ENCODE measurements at regions not wholly inside any gene's neighbourhood (a gene's known extent, or its start where the extent isn't known, plus 50 kb on each side); places are given as distances from the start of the nearest gene placed in this dataset.

DNA sequence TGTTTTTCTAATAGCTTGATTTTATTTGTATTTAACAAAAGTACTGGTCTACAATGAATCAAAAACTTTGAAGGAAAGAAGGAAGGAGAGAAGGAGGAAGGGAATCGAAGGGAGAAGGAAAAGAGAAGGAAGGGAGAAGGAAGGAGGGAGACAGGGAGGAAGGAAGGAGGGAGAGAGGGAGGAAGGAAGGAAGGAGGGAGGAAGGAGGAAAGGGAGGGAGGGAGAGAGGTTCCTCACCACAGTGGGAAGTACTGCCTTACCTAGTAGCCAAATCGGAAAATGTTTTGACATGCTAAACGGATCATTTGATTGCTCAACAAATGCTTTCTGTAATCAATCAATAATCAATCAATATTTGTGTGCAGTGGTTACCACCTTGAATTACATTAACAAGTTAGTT is 225.8 kb upstream of the CELF2 start:
- Histone ChIP-seq H3K4me1 (ENCODE audit: control insufficient read depth in 3 of 3, insufficient read depth in 2 of 3, low read depth in 1 of 3, low read length in 2 of 3) (no peaks in the 10 kb centered on the region), H3K9me3 (ENCODE audit: control insufficient read depth in 2 of 2, insufficient read depth in 1 of 2, low read depth in 1 of 2, low read length in 1 of 2) (no peaks in the 10 kb centered on the region), H3K4me3 (ENCODE audit: low read depth in 1 of 3, low read length in 3 of 3) (no peak overlapping the region), H3K27ac (ENCODE audit: low read depth in 1 of 3, low read length in 2 of 3) (no peak overlapping the region), H3K36me3 (ENCODE audit: control insufficient read depth in 3 of 3, insufficient read depth in 2 of 3, low read depth in 1 of 3, low read length in 3 of 3) (no peaks in the 10 kb centered on the region), H3K27me3 (ENCODE audit: control insufficient read depth in 3 of 3, insufficient read depth in 3 of 3, low read length in 3 of 3) (no peaks in the 10 kb centered on the region)
- DNase-seq (no peak), FAIRE-seq (no peak)
- 45 to 73% (median 60%) methylated on average over 3 of the region's 3 CpGs for WGBS, 3 donors

DNA sequence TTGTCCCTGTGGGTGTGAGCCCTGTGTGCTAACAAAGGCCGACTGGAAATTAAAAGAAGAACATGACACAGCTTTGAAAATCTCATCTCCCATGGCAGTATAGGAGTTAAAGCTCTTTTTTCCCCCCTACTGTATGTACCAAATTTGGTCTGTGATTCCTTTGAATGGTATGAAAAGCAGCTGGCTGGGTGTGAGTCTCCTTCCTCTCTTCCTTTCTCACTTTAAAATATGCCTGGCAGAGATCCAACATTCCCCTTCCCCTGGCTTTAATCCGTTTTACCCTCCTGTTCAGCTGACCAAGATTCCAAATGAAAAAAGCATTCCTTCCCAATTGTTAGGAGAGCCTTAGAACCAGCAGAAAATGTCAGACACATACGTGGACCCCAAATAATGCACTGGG is 225.0 kb upstream of the CELF2 start:
- 39 to 42% (median 41%) methylated on average over 3 of the region's 3 CpGs for WGBS, 3 donors
- Histone ChIP-seq H3K4me3 (ENCODE audit: low read depth in 1 of 3, low read length in 3 of 3) (no peak overlapping the region), H3K36me3 (ENCODE audit: control insufficient read depth in 3 of 3, insufficient read depth in 2 of 3, low read depth in 1 of 3, low read length in 3 of 3) (no peaks in the 10 kb centered on the region), H3K4me1 (ENCODE audit: control insufficient read depth in 3 of 3, insufficient read depth in 2 of 3, low read depth in 1 of 3, low read length in 2 of 3) (no peaks in the 10 kb centered on the region), H3K9me3 (ENCODE audit: control insufficient read depth in 2 of 2, insufficient read depth in 1 of 2, low read depth in 1 of 2, low read length in 1 of 2) (no peaks in the 10 kb centered on the region), H3K27ac (ENCODE audit: low read depth in 1 of 3, low read length in 2 of 3) (no peak overlapping the region), H3K27me3 (ENCODE audit: control insufficient read depth in 3 of 3, insufficient read depth in 3 of 3, low read length in 3 of 3) (no peaks in the 10 kb centered on the region)
- no peak for DNase-seq
- no peak for FAIRE-seq

GRCh38 chr10:10794046-10794445 is 223.6 kb upstream of the CELF2 start:
- no peak for DNase-seq
- Histone ChIP-seq H3K4me1 (ENCODE audit: control insufficient read depth in 3 of 3, insufficient read depth in 2 of 3, low read depth in 1 of 3, low read length in 2 of 3) (no peaks in the 10 kb centered on the region), H3K27me3 (ENCODE audit: control insufficient read depth in 3 of 3, insufficient read depth in 3 of 3, low read length in 3 of 3) (peaks cover 0 to 4% (median 0%) of the 10 kb centered on the region in 3 donors), H3K27ac (ENCODE audit: low read depth in 1 of 3, low read length in 2 of 3) (no peak overlapping the region), H3K4me3 (ENCODE audit: low read depth in 1 of 3, low read length in 3 of 3) (no peak overlapping the region), H3K9me3 (ENCODE audit: control insufficient read depth in 2 of 2, insufficient read depth in 1 of 2, low read depth in 1 of 2, low read length in 1 of 2) (no peaks in the 10 kb centered on the region), H3K36me3 (ENCODE audit: control insufficient read depth in 3 of 3, insufficient read depth in 2 of 3, low read depth in 1 of 3, low read length in 3 of 3) (no peaks in the 10 kb centered on the region)
- 83 to 89% (median 87%) methylated on average over 8 of the region's 8 CpGs for WGBS, 3 donors
- FAIRE-seq: no peak

DNA sequence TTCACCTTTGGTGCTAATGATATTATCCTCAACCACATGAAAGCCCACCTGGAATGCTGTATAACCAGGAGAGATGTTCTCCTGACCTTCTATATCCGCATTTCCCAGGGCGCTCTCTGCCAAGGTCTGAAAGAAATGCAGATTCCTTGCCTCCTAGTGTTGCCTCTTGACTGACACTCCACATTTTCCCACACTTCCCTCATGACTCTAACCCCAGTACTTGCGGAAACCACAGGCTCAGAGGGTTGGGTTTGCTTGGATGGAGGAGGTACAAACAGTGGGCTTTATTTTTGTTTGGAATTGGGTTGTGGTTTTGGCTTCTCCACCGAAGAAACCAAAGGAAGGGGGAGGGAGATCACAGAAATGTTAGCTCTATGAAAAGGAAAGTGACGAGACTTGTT is 222.9 kb upstream of the CELF2 start:
- Histone ChIP-seq H3K27ac (ENCODE audit: low read depth in 1 of 3, low read length in 2 of 3) (peak overlapping the region in 1 of 3 donors; percentile 18), H3K36me3 (ENCODE audit: control insufficient read depth in 3 of 3, insufficient read depth in 2 of 3, low read depth in 1 of 3, low read length in 3 of 3) (no peaks in the 10 kb centered on the region), H3K9me3 (ENCODE audit: control insufficient read depth in 2 of 2, insufficient read depth in 1 of 2, low read depth in 1 of 2, low read length in 1 of 2) (no peaks in the 10 kb centered on the region), H3K4me1 (ENCODE audit: control insufficient read depth in 3 of 3, insufficient read depth in 2 of 3, low read depth in 1 of 3, low read length in 2 of 3) (no peaks in the 10 kb centered on the region), H3K27me3 (ENCODE audit: control insufficient read depth in 3 of 3, insufficient read depth in 3 of 3, low read length in 3 of 3) (peaks cover 0 to 4% (median 0%) of the 10 kb centered on the region in 3 donors), H3K4me3 (ENCODE audit: low read depth in 1 of 3, low read length in 3 of 3) (no peak overlapping the region)
- 69 to 78% (median 73%) methylated on average over 5 of the region's 5 CpGs for WGBS, 3 donors
- peak in 1 of 2 donors; percentile 1 for DNase-seq
- no peak for FAIRE-seq

DNA sequence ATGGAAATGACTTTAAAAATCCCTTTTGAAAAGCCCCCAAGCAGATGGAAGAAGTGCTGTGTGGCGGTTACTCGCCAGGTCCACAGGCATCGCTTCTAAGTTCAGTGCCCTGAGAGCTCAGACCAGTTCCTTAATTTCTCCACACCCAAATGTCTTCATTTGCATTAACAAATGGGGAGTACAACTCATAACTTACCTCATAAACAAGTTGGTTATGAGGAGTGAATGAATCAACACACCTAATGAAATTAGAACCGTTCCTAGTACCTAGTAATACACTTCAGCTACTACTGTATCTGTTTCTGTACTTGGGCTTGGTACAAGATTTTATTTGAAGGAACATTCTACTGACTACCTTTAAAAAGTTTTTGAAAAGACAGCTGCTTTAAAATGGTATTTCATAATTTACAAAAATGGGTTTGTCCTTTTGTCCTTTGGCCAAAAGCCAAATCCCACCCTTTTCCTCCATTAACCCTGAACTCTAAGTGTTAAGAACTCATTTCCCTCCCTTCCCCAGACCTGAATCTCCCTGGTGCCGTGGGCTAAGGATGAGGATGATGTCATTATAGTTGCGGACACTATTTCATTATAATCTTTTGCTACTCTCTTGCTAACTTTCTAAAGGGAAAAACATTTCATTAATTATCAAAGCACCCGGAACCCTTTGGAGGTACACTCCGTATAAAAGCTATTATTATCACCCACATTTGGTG is 221.5 kb upstream of the CELF2 start:
- FAIRE-seq (no peak), DNase-seq (peak in 1 of 2 donors; percentile 15)
- Histone ChIP-seq H3K36me3 (ENCODE audit: control insufficient read depth in 3 of 3, insufficient read depth in 2 of 3, low read depth in 1 of 3, low read length in 3 of 3) (no peaks in the 10 kb centered on the region), H3K27ac (ENCODE audit: low read depth in 1 of 3, low read length in 2 of 3) (peak overlapping the region in 1 of 3 donors; percentile 56), H3K4me3 (ENCODE audit: low read depth in 1 of 3, low read length in 3 of 3) (no peak overlapping the region), H3K9me3 (ENCODE audit: control insufficient read depth in 2 of 2, insufficient read depth in 1 of 2, low read depth in 1 of 2, low read length in 1 of 2) (no peaks in the 10 kb centered on the region), H3K4me1 (ENCODE audit: control insufficient read depth in 3 of 3, insufficient read depth in 2 of 3, low read depth in 1 of 3, low read length in 2 of 3) (no peaks in the 10 kb centered on the region), H3K27me3 (ENCODE audit: control insufficient read depth in 3 of 3, insufficient read depth in 3 of 3, low read length in 3 of 3) (peaks cover 0 to 4% (median 0%) of the 10 kb centered on the region in 3 donors)
- 45 to 55% (median 54%) methylated on average over 8 of the region's 8 CpGs for WGBS, 3 donors

DNA sequence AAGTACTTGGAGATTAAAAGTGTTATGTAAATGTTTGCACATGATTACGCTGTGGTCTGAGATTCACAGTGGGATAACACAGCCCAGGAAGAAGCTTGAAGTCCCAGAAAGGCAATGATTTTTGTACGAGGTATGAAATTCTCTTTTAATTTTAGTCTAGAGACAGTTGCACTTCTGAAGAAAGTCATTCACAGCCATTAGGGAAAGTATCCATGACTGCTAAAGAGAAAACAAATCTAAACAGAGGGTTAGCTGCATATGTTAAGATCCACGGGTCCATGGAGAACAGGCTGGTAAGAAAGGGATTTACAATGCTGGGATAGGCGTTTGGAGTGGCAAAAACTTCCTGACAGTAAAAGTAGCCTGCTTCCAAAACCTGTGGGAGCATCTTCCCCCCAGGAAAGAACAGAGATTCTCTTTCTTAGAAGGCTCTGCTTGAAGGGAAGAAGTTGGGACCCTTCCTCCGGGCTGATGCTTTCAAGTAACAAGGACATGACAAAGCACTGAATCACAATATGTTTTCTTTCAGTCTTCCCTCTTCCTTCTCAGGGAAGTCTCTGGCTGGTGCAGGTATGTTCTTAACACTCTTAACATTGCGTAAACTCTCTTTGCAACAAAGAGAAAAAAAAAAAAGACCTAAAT is 220.8 kb upstream of the CELF2 start:
- Histone ChIP-seq H3K4me1 (ENCODE audit: control insufficient read depth in 3 of 3, insufficient read depth in 2 of 3, low read depth in 1 of 3, low read length in 2 of 3) (no peaks in the 10 kb centered on the region), H3K27ac (ENCODE audit: low read depth in 1 of 3, low read length in 2 of 3) (peak overlapping the region in 2 of 3 donors; percentile 42 to 56), H3K27me3 (ENCODE audit: control insufficient read depth in 3 of 3, insufficient read depth in 3 of 3, low read length in 3 of 3) (peaks cover 0 to 4% (median 0%) of the 10 kb centered on the region in 3 donors), H3K9me3 (ENCODE audit: control insufficient read depth in 2 of 2, insufficient read depth in 1 of 2, low read depth in 1 of 2, low read length in 1 of 2) (no peaks in the 10 kb centered on the region), H3K36me3 (ENCODE audit: control insufficient read depth in 3 of 3, insufficient read depth in 2 of 3, low read depth in 1 of 3, low read length in 3 of 3) (no peaks in the 10 kb centered on the region), H3K4me3 (ENCODE audit: low read depth in 1 of 3, low read length in 3 of 3) (no peak overlapping the region)
- 26 to 33% (median 27%) methylated on average over 6 of the region's 6 CpGs for WGBS, 3 donors
- no peak for FAIRE-seq
- no peak for DNase-seq

DNA sequence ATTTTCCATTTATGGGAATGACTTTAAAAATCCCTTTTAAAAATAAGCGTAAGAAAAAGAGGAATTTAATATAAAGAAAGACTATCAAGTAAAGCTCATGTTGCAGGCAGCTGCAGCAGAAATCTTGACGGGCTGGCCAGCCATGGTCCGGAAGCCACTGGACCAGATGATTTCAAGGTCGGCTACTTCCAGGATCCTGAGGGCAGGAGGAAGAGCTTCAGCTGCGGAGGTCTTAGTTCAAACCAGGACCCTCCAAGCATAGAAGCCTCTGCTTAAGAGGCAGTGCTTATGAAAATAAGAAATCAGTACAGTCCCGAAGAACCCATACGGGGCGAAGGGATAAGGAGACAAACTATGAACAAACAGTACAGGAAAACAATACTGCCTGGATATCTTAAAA is 220.2 kb upstream of the CELF2 start:
- FAIRE-seq: no peak
- WGBS, 3 donors: 57 to 72% (median 65%) methylated on average over 8 of the region's 8 CpGs
- H3K27ac ChIP-seq (ENCODE audit: low read depth in 1 of 3, low read length in 2 of 3): peak overlapping the region in 2 of 3 donors; percentile 42 to 86

GRCh38 chr10:10798102-10798863 is 219.4 kb upstream of the CELF2 start:
- WGBS, 3 donors: 42 to 50% (median 43%) methylated on average over 20 of the region's 20 CpGs
- FAIRE-seq: no peak
- Histone ChIP-seq H3K4me3 (ENCODE audit: low read depth in 1 of 3, low read length in 3 of 3) (peak overlapping the region in 1 of 3 donors; percentile 11), H3K9me3 (ENCODE audit: control insufficient read depth in 2 of 2, insufficient read depth in 1 of 2, low read depth in 1 of 2, low read length in 1 of 2) (no peaks in the 10 kb centered on the region), H3K27me3 (ENCODE audit: control insufficient read depth in 3 of 3, insufficient read depth in 3 of 3, low read length in 3 of 3) (peaks cover 0 to 4% (median 0%) of the 10 kb centered on the region in 3 donors), H3K4me1 (ENCODE audit: control insufficient read depth in 3 of 3, insufficient read depth in 2 of 3, low read depth in 1 of 3, low read length in 2 of 3) (no peaks in the 10 kb centered on the region), H3K27ac (ENCODE audit: low read depth in 1 of 3, low read length in 2 of 3) (peak overlapping the region in 2 of 3 donors; percentile 29 to 86), H3K36me3 (ENCODE audit: control insufficient read depth in 3 of 3, insufficient read depth in 2 of 3, low read depth in 1 of 3, low read length in 3 of 3) (no peaks in the 10 kb centered on the region)
- no peak for DNase-seq

More for the DNA sequence above, 220.2 kb upstream of the CELF2 start:
- H3K4me1 ChIP-seq (ENCODE audit: control insufficient read depth in 3 of 3, insufficient read depth in 2 of 3, low read depth in 1 of 3, low read length in 2 of 3): no peaks in the 10 kb centered on the region
- no peaks in the 10 kb centered on the region for H3K36me3 ChIP-seq (ENCODE audit: control insufficient read depth in 3 of 3, insufficient read depth in 2 of 3, low read depth in 1 of 3, low read length in 3 of 3)
- H3K9me3 ChIP-seq (ENCODE audit: control insufficient read depth in 2 of 2, insufficient read depth in 1 of 2, low read depth in 1 of 2, low read length in 1 of 2): no peaks in the 10 kb centered on the region
- peaks cover 0 to 4% (median 0%) of the 10 kb centered on the region in 3 donors for H3K27me3 ChIP-seq (ENCODE audit: control insufficient read depth in 3 of 3, insufficient read depth in 3 of 3, low read length in 3 of 3)
- DNase-seq: no peak
- no peak overlapping the region for H3K4me3 ChIP-seq (ENCODE audit: low read depth in 1 of 3, low read length in 3 of 3)

All from small intestine (tissue), 7 donors.